HepG2 (cell line): ENCODE measurements at regions not wholly inside any gene's neighbourhood (a gene's known extent, or its start where the extent isn't known, plus 50 kb on each side); places are given as distances from the start of the nearest gene placed in this dataset.

Experiments
- EEA1 ChIP-seq: sonication (generic); formaldehyde crosslinking; IDR thresholded peaks from 2 replicates; pipeline ENCODE4 v1.5.1; 2020; ENCODE audit warnings: mild to moderate bottlenecking, missing genetic modification reagents, borderline replicate concordance
- GPN1 ChIP-seq: sonication (generic); formaldehyde crosslinking; IDR thresholded peaks from 2 replicates; pipeline ENCODE4 v1.5.1; 2020; ENCODE audit warnings: missing genetic modification reagents, borderline replicate concordance
- HOXD1 ChIP-seq: sonication (generic); formaldehyde crosslinking; IDR thresholded peaks from 2 replicates; pipeline ENCODE4 v1.5.0; 2020; ENCODE audit warnings: missing genetic modification reagents
- KDM5A ChIP-seq: fragments of 200-600 bp; sonication (generic); IDR thresholded peaks from 2 replicates; pipeline ENCODE4 v1.7.0; 2018; ENCODE audit warnings: antibody characterized with exemption, mild to moderate bottlenecking, low read length, borderline replicate concordance
- NFKB2 ChIP-seq: sonication (generic); formaldehyde crosslinking; IDR thresholded peaks from 2 replicates; pipeline ENCODE4 v1.4.0; 2020; ENCODE audit warnings: missing genetic modification reagents, borderline replicate concordance
- RBM39 ChIP-seq: fragments of 200-400 bp; formaldehyde crosslinking; IDR thresholded peaks from one replicate; pipeline ENCODE4 v1.6.1; 2018; ENCODE audit warnings: antibody characterized with exemption, mild to moderate bottlenecking, low read depth, low read length; ENCODE audit not compliant: poor library complexity, severe bottlenecking
- ZNF296 ChIP-seq: sonication (generic); formaldehyde crosslinking; conservative IDR thresholded peaks from 2 replicates; pipeline ENCODE4 v1.5.0; 2020; ENCODE audit warnings: mild to moderate bottlenecking, missing genetic modification reagents
- TF ChIP-seq, protein P1 (sequence below): sonication (generic); formaldehyde crosslinking; IDR thresholded peaks from 2 replicates; pipeline ENCODE4 v1.5.1; 2020; ENCODE audit warnings: mild to moderate bottlenecking, missing genetic modification reagents, borderline replicate concordance
- TF ChIP-seq, protein P2 (sequence below): sonication (generic); formaldehyde crosslinking; IDR thresholded peaks from 2 replicates; pipeline ENCODE4 v1.4.0; 2020; ENCODE audit warnings: missing genetic modification reagents
- TF ChIP-seq, protein P3 (sequence below): sonication (generic); formaldehyde crosslinking; IDR thresholded peaks from 2 replicates; pipeline ENCODE4 v1.5.0; 2020; ENCODE audit warnings: mild to moderate bottlenecking, missing genetic modification reagents, borderline replicate concordance

DNA sequence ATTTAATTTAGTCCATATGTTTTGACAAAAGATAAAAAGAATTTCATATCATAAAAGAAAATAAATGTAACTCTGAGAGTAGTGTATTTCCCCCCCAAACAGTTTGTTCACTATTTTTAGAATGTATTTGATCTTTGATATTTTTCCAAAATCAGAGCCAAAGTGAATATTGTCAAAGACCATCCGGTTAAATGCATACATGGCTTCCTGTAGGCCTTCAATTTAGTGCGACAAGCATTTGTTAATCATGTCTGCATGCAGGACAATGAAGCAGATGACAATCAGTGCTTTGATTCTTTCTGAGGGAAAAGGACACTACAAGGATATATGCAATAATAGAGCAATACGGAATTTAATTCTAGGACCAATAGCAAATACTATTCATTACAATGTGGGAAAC lies 79.8 kb downstream of the ACTBL2 start (continued):
- TF ChIP-seq, protein P1, sequence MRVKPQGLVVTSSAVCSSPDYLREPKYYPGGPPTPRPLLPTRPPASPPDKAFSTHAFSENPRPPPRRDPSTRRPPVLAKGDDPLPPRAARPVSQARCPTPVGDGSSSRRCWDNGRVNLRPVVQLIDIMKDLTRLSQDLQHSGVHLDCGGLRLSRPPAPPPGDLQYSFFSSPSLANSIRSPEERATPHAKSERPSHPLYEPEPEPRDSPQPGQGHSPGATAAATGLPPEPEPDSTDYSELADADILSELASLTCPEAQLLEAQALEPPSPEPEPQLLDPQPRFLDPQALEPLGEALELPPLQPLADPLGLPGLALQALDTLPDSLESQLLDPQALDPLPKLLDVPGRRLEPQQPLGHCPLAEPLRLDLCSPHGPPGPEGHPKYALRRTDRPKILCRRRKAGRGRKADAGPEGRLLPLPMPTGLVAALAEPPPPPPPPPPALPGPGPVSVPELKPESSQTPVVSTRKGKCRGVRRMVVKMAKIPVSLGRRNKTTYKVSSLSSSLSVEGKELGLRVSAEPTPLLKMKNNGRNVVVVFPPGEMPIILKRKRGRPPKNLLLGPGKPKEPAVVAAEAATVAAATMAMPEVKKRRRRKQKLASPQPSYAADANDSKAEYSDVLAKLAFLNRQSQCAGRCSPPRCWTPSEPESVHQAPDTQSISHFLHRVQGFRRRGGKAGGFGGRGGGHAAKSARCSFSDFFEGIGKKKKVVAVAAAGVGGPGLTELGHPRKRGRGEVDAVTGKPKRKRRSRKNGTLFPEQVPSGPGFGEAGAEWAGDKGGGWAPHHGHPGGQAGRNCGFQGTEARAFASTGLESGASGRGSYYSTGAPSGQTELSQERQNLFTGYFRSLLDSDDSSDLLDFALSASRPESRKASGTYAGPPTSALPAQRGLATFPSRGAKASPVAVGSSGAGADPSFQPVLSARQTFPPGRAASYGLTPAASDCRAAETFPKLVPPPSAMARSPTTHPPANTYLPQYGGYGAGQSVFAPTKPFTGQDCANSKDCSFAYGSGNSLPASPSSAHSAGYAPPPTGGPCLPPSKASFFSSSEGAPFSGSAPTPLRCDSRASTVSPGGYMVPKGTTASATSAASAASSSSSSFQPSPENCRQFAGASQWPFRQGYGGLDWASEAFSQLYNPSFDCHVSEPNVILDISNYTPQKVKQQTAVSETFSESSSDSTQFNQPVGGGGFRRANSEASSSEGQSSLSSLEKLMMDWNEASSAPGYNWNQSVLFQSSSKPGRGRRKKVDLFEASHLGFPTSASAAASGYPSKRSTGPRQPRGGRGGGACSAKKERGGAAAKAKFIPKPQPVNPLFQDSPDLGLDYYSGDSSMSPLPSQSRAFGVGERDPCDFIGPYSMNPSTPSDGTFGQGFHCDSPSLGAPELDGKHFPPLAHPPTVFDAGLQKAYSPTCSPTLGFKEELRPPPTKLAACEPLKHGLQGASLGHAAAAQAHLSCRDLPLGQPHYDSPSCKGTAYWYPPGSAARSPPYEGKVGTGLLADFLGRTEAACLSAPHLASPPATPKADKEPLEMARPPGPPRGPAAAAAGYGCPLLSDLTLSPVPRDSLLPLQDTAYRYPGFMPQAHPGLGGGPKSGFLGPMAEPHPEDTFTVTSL (CRISPR knock-in tag): no peak
- no peak for TF ChIP-seq NFKB2 (CRISPR knock-in tag)
- TF ChIP-seq, protein P2, sequence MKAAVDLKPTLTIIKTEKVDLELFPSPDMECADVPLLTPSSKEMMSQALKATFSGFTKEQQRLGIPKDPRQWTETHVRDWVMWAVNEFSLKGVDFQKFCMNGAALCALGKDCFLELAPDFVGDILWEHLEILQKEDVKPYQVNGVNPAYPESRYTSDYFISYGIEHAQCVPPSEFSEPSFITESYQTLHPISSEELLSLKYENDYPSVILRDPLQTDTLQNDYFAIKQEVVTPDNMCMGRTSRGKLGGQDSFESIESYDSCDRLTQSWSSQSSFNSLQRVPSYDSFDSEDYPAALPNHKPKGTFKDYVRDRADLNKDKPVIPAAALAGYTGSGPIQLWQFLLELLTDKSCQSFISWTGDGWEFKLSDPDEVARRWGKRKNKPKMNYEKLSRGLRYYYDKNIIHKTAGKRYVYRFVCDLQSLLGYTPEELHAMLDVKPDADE (CRISPR knock-in tag): no peak
- TF ChIP-seq RBM39: no peak
- no peak for TF ChIP-seq EEA1 (CRISPR knock-in tag)
- TF ChIP-seq, protein P3, sequence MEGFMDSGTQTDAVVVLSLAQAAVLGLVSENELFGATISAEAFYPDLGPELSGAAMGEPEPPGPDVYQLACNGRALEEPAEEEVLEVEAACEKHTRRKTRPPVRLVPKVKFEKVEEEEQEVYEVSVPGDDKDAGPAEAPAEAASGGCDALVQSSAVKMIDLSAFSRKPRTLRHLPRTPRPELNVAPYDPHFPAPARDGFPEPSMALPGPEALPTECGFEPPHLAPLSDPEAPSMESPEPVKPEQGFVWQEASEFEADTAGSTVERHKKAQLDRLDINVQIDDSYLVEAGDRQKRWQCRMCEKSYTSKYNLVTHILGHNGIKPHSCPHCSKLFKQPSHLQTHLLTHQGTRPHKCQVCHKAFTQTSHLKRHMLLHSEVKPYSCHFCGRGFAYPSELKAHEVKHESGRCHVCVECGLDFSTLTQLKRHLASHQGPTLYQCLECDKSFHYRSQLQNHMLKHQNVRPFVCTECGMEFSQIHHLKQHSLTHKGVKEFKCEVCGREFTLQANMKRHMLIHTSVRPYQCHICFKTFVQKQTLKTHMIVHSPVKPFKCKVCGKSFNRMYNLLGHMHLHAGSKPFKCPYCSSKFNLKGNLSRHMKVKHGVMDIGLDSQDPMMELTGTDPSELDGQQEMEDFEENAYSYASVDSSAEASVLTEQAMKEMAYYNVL (CRISPR knock-in tag): no peak
- no peak for TF ChIP-seq ZNF296 (CRISPR knock-in tag)
- no peak for TF ChIP-seq HOXD1 (CRISPR knock-in tag)
- no peak for TF ChIP-seq KDM5A
- no peak for TF ChIP-seq GPN1 (CRISPR knock-in tag)
